Large intestine (tissue), 3 donors: ENCODE measurements at regions not wholly inside any gene's neighbourhood (a gene's known extent, or its start where the extent isn't known, plus 50 kb on each side); places are given as distances from the start of the nearest gene placed in this dataset.

Experiments used
- DNase-seq, 2 donors: peaks; one replicate each; pipeline versions ENCODE4 v3.0.0 to v3.0.0-alpha.2; 2013
- H3K27ac ChIP-seq: one replicate; pipeline ENCODE4 v1.5.1; 2013; ENCODE audit warnings: low read length
- H3K27me3 ChIP-seq: 2 replicates; pipeline ENCODE4 v1.6.1; 2013; ENCODE audit warnings: low read length; ENCODE audit not compliant: control insufficient read depth, insufficient read depth
- H3K36me3 ChIP-seq: 2 replicates; pipeline ENCODE4 v1.6.1; 2013; ENCODE audit warnings: low read length; ENCODE audit not compliant: control insufficient read depth, insufficient read depth
- H3K4me1 ChIP-seq: one replicate; pipeline ENCODE4 v1.6.1; 2013; ENCODE audit warnings: low read length; ENCODE audit not compliant: control insufficient read depth, insufficient read depth
- H3K4me3 ChIP-seq: one replicate; pipeline ENCODE4 v1.5.1; 2013; ENCODE audit warnings: low read length
- H3K9me3 ChIP-seq: one replicate; pipeline ENCODE4 v1.6.1; 2013; ENCODE audit warnings: mild to moderate bottlenecking, low read depth, low read length, moderate library complexity; ENCODE audit not compliant: control insufficient read depth
- WGBS: methylation state at CpG from one replicate; pipeline ENCODE4 v1.1.5; 2013; ENCODE audit warnings: low lambda C conversion rate; ENCODE audit not compliant: insufficient coverage; 5-methylcytosine and 5-hydroxymethylcytosine counted together

- H3K4me1 ChIP-seq, result no peaks in the 10 kb centered on the region
- no peak for DNase-seq
These were observed 119.7 kb upstream of the ZC3H12C start for GRCh38 chr11:109973486-109973885.

GRCh38 chr11:109974523-109974922 is 118.7 kb upstream of the ZC3H12C start:
- no peaks in the 10 kb centered on the region for H3K4me1 ChIP-seq
- no peak overlapping the region for H3K27ac ChIP-seq
- H3K27me3 ChIP-seq, result no peaks in the 10 kb centered on the region
- WGBS, result 77% methylated on average over 2 of the region's 3 CpGs
- peaks cover 5% of the 10 kb centered on the region for H3K9me3 ChIP-seq
- H3K4me3 ChIP-seq, result no peak overlapping the region
- H3K36me3 ChIP-seq, result no peaks in the 10 kb centered on the region
- no peak for DNase-seq

More at GRCh38 chr11:109973486-109973885, 119.7 kb upstream of the ZC3H12C start:
- WGBS, result no CpG with 5 or more reads among the region's 5 CpGs
- Histone ChIP-seq H3K27ac (no peak overlapping the region), H3K27me3 (no peaks in the 10 kb centered on the region), H3K4me3 (no peak overlapping the region), H3K36me3 (no peaks in the 10 kb centered on the region), H3K9me3 (peaks cover 5% of the 10 kb centered on the region)

GRCh38 chr11:109978895-109979294 is 114.3 kb upstream of the ZC3H12C start:
- H3K4me3 ChIP-seq, result no peak overlapping the region
- no peak for DNase-seq
- WGBS, result no CpG with 5 or more reads among the region's 2 CpGs
- no peaks in the 10 kb centered on the region for H3K36me3 ChIP-seq
- peaks cover 5% of the 10 kb centered on the region for H3K9me3 ChIP-seq
- H3K27ac ChIP-seq, result no peak overlapping the region
- peaks cover 3% of the 10 kb centered on the region for H3K4me1 ChIP-seq
- no peaks in the 10 kb centered on the region for H3K27me3 ChIP-seq

- peaks cover 5% of the 10 kb centered on the region for H3K9me3 ChIP-seq
- H3K4me1 ChIP-seq, result peaks cover 5% of the 10 kb centered on the region
- H3K4me3 ChIP-seq, result no peak overlapping the region
- WGBS, result no CpG with 5 or more reads among the region's 1 CpG
- no peaks in the 10 kb centered on the region for H3K27me3 ChIP-seq
- H3K27ac ChIP-seq, result peak overlapping the region; percentile 35
- H3K36me3 ChIP-seq, result no peaks in the 10 kb centered on the region
- peak; percentile 30 to 69 for DNase-seq
These were observed 112.1 kb upstream of the ZC3H12C start for GRCh38 chr11:109981031-109981636.

- DNase-seq, result no peak
- H3K4me1 ChIP-seq, result peaks cover 5% of the 10 kb centered on the region
- H3K36me3 ChIP-seq, result no peaks in the 10 kb centered on the region
- WGBS, result no CpG with 5 or more reads among the region's 3 CpGs
- no peak overlapping the region for H3K27ac ChIP-seq
- no peaks in the 10 kb centered on the region for H3K27me3 ChIP-seq
- no peaks in the 10 kb centered on the region for H3K9me3 ChIP-seq
- no peak overlapping the region for H3K4me3 ChIP-seq
These were observed 109.8 kb upstream of the ZC3H12C start for GRCh38 chr11:109983358-109983757.

GRCh38 chr11:109984634-109985289 is 108.4 kb upstream of the ZC3H12C start:
- H3K9me3 ChIP-seq, result no peaks in the 10 kb centered on the region
- H3K27ac ChIP-seq, result no peak overlapping the region
- DNase-seq, result peak in 1 of 2 donors; percentile 55
- no peaks in the 10 kb centered on the region for H3K36me3 ChIP-seq
- peaks cover 5% of the 10 kb centered on the region for H3K4me1 ChIP-seq
- H3K4me3 ChIP-seq, result no peak overlapping the region
- WGBS, result no CpG with 5 or more reads among the region's 6 CpGs
- no peaks in the 10 kb centered on the region for H3K27me3 ChIP-seq

GRCh38 chr11:109986488-109986887 is 106.7 kb upstream of the ZC3H12C start:
- Histone ChIP-seq H3K27ac (no peak overlapping the region), H3K36me3 (no peaks in the 10 kb centered on the region), H3K4me1 (peaks cover 2% of the 10 kb centered on the region), H3K4me3 (no peak overlapping the region), H3K9me3 (no peaks in the 10 kb centered on the region), H3K27me3 (no peaks in the 10 kb centered on the region)
- no CpG with 5 or more reads among the region's 1 CpG for WGBS
- DNase-seq, result no peak

GRCh38 chr11:109991835-109992234 is 101.4 kb upstream of the ZC3H12C start:
- Histone ChIP-seq H3K4me1 (no peaks in the 10 kb centered on the region), H3K27me3 (no peaks in the 10 kb centered on the region), H3K27ac (no peak overlapping the region), H3K36me3 (no peaks in the 10 kb centered on the region), H3K9me3 (no peaks in the 10 kb centered on the region), H3K4me3 (no peak overlapping the region)
- WGBS, result no CpG with 5 or more reads among the region's 1 CpG
- DNase-seq, result no peak

GRCh38 chr11:109993786-109994185 is 99.4 kb upstream of the ZC3H12C start:
- H3K27me3 ChIP-seq, result no peaks in the 10 kb centered on the region
- H3K4me3 ChIP-seq, result no peak overlapping the region
- H3K9me3 ChIP-seq, result no peaks in the 10 kb centered on the region
- no peak overlapping the region for H3K27ac ChIP-seq
- no peak for DNase-seq
- no peaks in the 10 kb centered on the region for H3K4me1 ChIP-seq
- WGBS, result no CpG with 5 or more reads among the region's 1 CpG
- no peaks in the 10 kb centered on the region for H3K36me3 ChIP-seq

- no peaks in the 10 kb centered on the region for H3K27me3 ChIP-seq
- no peaks in the 10 kb centered on the region for H3K4me1 ChIP-seq
- H3K36me3 ChIP-seq, result no peaks in the 10 kb centered on the region
- WGBS, result no CpG with 5 or more reads among the region's 6 CpGs
- no peak for DNase-seq
- H3K27ac ChIP-seq, result no peak overlapping the region
- H3K4me3 ChIP-seq, result no peak overlapping the region
- no peaks in the 10 kb centered on the region for H3K9me3 ChIP-seq
These were observed 98.3 kb upstream of the ZC3H12C start for GRCh38 chr11:109994907-109995306.

- no peak for DNase-seq
- H3K4me3 ChIP-seq, result no peak overlapping the region
- no peak overlapping the region for H3K27ac ChIP-seq
- H3K4me1 ChIP-seq, result no peaks in the 10 kb centered on the region
- no peaks in the 10 kb centered on the region for H3K36me3 ChIP-seq
- no peaks in the 10 kb centered on the region for H3K27me3 ChIP-seq
- H3K9me3 ChIP-seq, result no peaks in the 10 kb centered on the region
These were observed 97.1 kb upstream of the ZC3H12C start for GRCh38 chr11:109996060-109996459.
